Parathyroid adenoma (tissue), 2 donors: ENCODE measurements at regions not wholly inside any gene's neighbourhood (a gene's known extent, or its start where the extent isn't known, plus 50 kb on each side); places are given as distances from the start of the nearest gene placed in this dataset.
"Not testable (repeated sequence)": the region's sequence is repeated elsewhere in the genome, so short reads cannot be mapped to it uniquely, and the experiment has no call there.

ENCODE experiments used
- H2AFZ ChIP-seq: fragments of 300-600 bp; sonication (generic); one replicate; pipeline ENCODE4 v1.7.0; 2017; ENCODE audit warnings: antibody characterized with exemption, mild to moderate bottlenecking
- H3K27ac ChIP-seq: fragments of 300-600 bp; sonication (generic); one replicate; pipeline ENCODE4 v1.7.0; 2017
- H3K27me3 ChIP-seq: fragments of 300-600 bp; sonication (generic); one replicate; pipeline ENCODE4 v1.7.0; 2017; ENCODE audit warnings: low read length; ENCODE audit not compliant: control insufficient read depth, insufficient read depth
- H3K36me3 ChIP-seq: fragments of 300-600 bp; sonication (generic); one replicate; pipeline ENCODE4 v1.7.0; 2017; ENCODE audit warnings: low read length; ENCODE audit not compliant: control insufficient read depth, insufficient read depth
- H3K4me1 ChIP-seq: fragments of 300-600 bp; sonication (generic); one replicate; pipeline ENCODE4 v1.7.0; 2017; ENCODE audit warnings: control low read depth
- H3K4me2 ChIP-seq: fragments of 300-600 bp; sonication (generic); one replicate; pipeline ENCODE4 v1.7.0; 2017; ENCODE audit warnings: low read length
- H3K4me3 ChIP-seq: fragments of 300-600 bp; sonication (generic); one replicate; pipeline ENCODE4 v1.7.0; 2017; ENCODE audit warnings: low read depth, low read length
- H3K79me2 ChIP-seq: fragments of 300-600 bp; sonication (generic); one replicate; pipeline ENCODE4 v1.7.0; 2017; ENCODE audit warnings: control low read depth
- H3K9ac ChIP-seq: fragments of 300-600 bp; sonication (generic); one replicate; pipeline ENCODE4 v1.7.0; 2017; ENCODE audit warnings: mild to moderate bottlenecking
- H3K9me3 ChIP-seq: fragments of 300-600 bp; sonication (generic); one replicate; pipeline ENCODE4 v1.7.0; 2017; ENCODE audit warnings: low read length; ENCODE audit not compliant: control insufficient read depth
- CTCF ChIP-seq: fragments of 300-600 bp; sonication (generic); IDR thresholded peaks from one replicate; pipeline ENCODE4 v1.7.0; 2017; ENCODE audit warnings: antibody characterized with exemption, mild to moderate bottlenecking
- donor health status: primary hyperparathyroidism.

GRCh38 chr7:65285906-65286864, 87.5 kb upstream of the ZNF92 start:
- Histone ChIP-seq H3K27ac (no peak overlapping the region), H3K4me3 (no peak overlapping the region), H3K36me3 (no peaks in the 10 kb centered on the region), H3K9ac (no peak overlapping the region), H3K4me2 (no peak overlapping the region), H3K9me3 (no peaks in the 10 kb centered on the region), H3K79me2 (no peaks in the 10 kb centered on the region), H3K27me3 (no peaks in the 10 kb centered on the region), H3K4me1 (no peaks in the 10 kb centered on the region), H2AFZ (no peak overlapping the region)
- no peak for TF ChIP-seq CTCF

GRCh38 chr7:65285241-65285640, 88.4 kb upstream of the ZNF92 start:
- H3K4me3 ChIP-seq, H3K36me3 ChIP-seq, H3K4me1 ChIP-seq, H3K4me2 ChIP-seq, H3K79me2 ChIP-seq, H3K27ac ChIP-seq, H2AFZ ChIP-seq, H3K9ac ChIP-seq, H3K27me3 ChIP-seq, H3K9me3 ChIP-seq: not testable (repeated sequence)

- Histone ChIP-seq H3K4me1 (no peaks in the 10 kb centered on the region), H3K36me3 (no peaks in the 10 kb centered on the region), H3K9me3 (no peaks in the 10 kb centered on the region), H2AFZ (no peak overlapping the region), H3K4me3 (no peak overlapping the region), H3K4me2 (no peak overlapping the region), H3K27me3 (no peaks in the 10 kb centered on the region), H3K27ac (no peak overlapping the region), H3K9ac (no peak overlapping the region), H3K79me2 (no peaks in the 10 kb centered on the region)
- no peak for TF ChIP-seq CTCF
Measured at GRCh38 chr7:65279795-65280194, 93.9 kb upstream of the ZNF92 start.

- Histone ChIP-seq H3K4me2 (no peak overlapping the region), H3K9ac (no peak overlapping the region), H3K36me3 (no peaks in the 10 kb centered on the region), H3K4me1 (no peaks in the 10 kb centered on the region), H3K4me3 (no peak overlapping the region), H3K27me3 (no peaks in the 10 kb centered on the region), H2AFZ (no peak overlapping the region), H3K27ac (no peak overlapping the region), H3K9me3 (no peaks in the 10 kb centered on the region), H3K79me2 (no peaks in the 10 kb centered on the region)
- TF ChIP-seq CTCF = no peak
Measured at GRCh38 chr7:65276822-65277221, 96.8 kb upstream of the ZNF92 start.

- not testable (repeated sequence) for H3K9me3 ChIP-seq, H3K27me3 ChIP-seq, H3K4me3 ChIP-seq
Measured at GRCh38 chr7:65271502-65271901, 102.2 kb upstream of the ZNF92 start.

More at GRCh38 chr7:65271502-65271901, 102.2 kb upstream of the ZNF92 start:
- not testable (repeated sequence) for H3K9ac ChIP-seq, H3K27ac ChIP-seq, H2AFZ ChIP-seq, H3K36me3 ChIP-seq, H3K79me2 ChIP-seq, H3K4me2 ChIP-seq, H3K4me1 ChIP-seq
